Hepatic stellate cell (primary cell): ENCODE measurements at regions not wholly inside any gene's neighbourhood (a gene's known extent, or its start where the extent isn't known, plus 50 kb on each side); places are given as distances from the start of the nearest gene placed in this dataset.

Experiments
- DNase-seq: peaks from one replicate; pipeline ENCODE4 v3.0.0; 2011; ENCODE audit warnings: low spot score

GRCh38 chr9:27750566-27750965, 177.3 kb upstream of the C9orf72 start:
- DNase-seq = no peak

- no peak for DNase-seq
These were observed 178.8 kb upstream of the C9orf72 start for GRCh38 chr9:27752069-27752468.

GRCh38 chr9:27755846-27756245, 182.6 kb upstream of the C9orf72 start:
- no peak for DNase-seq

- no peak for DNase-seq
These were observed 183.1 kb upstream of the C9orf72 start for GRCh38 chr9:27756418-27756817.

- no peak for DNase-seq
These were observed 190.6 kb upstream of the C9orf72 start for GRCh38 chr9:27763831-27764230.

- no peak for DNase-seq
These were observed 192.2 kb upstream of the C9orf72 start for GRCh38 chr9:27765266-27766072.

GRCh38 chr9:27766073-27766835, 193.0 kb upstream of the C9orf72 start:
- DNase-seq = no peak

GRCh38 chr9:27768781-27769180, 195.5 kb upstream of the C9orf72 start:
- DNase-seq = no peak

- no peak for DNase-seq
These were observed 197.3 kb upstream of the C9orf72 start for GRCh38 chr9:27770541-27770940.

GRCh38 chr9:27771803-27772545, 198.7 kb upstream of the C9orf72 start:
- no peak for DNase-seq

GRCh38 chr9:27784847-27785713, 211.8 kb upstream of the C9orf72 start:
- DNase-seq = no peak

GRCh38 chr9:27785714-27786100, 212.4 kb upstream of the C9orf72 start:
- no peak for DNase-seq

GRCh38 chr9:27787891-27788290, 214.6 kb upstream of the C9orf72 start:
- DNase-seq = no peak

- DNase-seq = no peak
These were observed 218.0 kb upstream of the C9orf72 start for GRCh38 chr9:27791311-27791710.

GRCh38 chr9:27792971-27793689, 219.8 kb upstream of the C9orf72 start:
- no peak for DNase-seq

- DNase-seq = no peak
These were observed 226.0 kb upstream of the C9orf72 start for GRCh38 chr9:27799326-27799725.

GRCh38 chr9:27800159-27800558, 226.9 kb upstream of the C9orf72 start:
- DNase-seq = no peak

- no peak for DNase-seq
These were observed 227.6 kb upstream of the C9orf72 start for GRCh38 chr9:27800692-27801370.

GRCh38 chr9:27801545-27801944, 228.3 kb upstream of the C9orf72 start:
- DNase-seq = no peak

GRCh38 chr9:27802418-27802817, 229.1 kb upstream of the C9orf72 start:
- no peak for DNase-seq

- no peak for DNase-seq
These were observed 235.6 kb upstream of the C9orf72 start for GRCh38 chr9:27808864-27809263.
